SKM-1 (cell line): ENCODE measurements at regions not wholly inside any gene's neighbourhood (a gene's known extent, or its start where the extent isn't known, plus 50 kb on each side); places are given as distances from the start of the nearest gene placed in this dataset.

Experiments used
- DNase-seq: peaks from one replicate; lab custom pipeline; 2025; ENCODE audit not compliant: unreplicated experiment; lab: John Stamatoyannopoulos, UW

- no peak for DNase-seq
Observed at GRCh38 chr1:219993554-219994433, 52.5 kb downstream of the EPRS1 start.

GRCh38 chr1:219991919-219992318, 54.4 kb downstream of the EPRS1 start:
- DNase-seq, result no peak

DNA sequence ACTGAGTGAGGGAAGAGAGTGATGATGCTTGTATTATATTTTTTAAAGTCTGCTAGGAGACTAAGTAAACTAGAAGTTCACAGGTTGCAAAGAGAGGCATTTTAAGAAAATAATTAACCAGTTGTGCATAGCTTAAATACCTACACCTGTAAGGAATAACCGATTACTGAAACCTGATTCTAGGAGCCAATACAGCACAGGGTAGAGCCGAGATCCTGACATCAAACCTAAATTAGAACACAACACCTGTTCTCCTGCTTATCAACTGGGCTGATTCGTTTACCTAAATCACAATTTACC, 54.8 kb downstream of the EPRS1 start:
- no peak for DNase-seq

DNA sequence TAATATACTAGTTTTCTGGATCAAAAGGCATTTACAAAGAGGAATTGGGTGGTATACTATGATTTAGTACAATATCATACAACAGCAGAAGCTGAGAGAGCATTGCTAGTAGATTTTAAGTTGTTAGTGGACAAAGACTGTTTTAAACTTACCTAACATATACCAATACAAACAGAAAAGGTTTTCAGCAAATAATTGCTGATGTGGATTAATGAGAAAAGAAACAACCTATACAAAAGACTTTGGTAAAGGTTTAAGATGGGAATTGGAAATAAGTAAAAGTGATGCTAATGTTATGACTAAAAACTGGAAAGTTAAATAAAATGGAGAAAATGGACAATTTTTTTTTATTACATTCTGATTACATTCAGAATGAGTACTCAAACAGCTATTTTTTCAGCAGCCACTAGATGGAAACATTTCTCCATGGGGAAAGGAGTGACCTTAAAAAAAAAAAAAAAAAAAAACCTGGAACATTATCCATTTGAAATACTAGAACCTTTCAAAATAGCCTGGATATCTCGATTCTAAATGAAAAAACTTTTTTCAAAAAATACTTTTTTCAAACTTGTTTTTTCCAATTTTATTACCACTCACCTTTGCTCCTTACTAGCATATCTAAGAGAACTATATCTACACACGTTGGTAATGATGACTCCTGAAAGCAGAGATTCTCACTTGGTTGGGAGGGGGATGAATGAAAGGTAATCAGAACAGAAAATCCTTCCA, 55.4 kb downstream of the EPRS1 start:
- DNase-seq, result peak; percentile 23

DNA sequence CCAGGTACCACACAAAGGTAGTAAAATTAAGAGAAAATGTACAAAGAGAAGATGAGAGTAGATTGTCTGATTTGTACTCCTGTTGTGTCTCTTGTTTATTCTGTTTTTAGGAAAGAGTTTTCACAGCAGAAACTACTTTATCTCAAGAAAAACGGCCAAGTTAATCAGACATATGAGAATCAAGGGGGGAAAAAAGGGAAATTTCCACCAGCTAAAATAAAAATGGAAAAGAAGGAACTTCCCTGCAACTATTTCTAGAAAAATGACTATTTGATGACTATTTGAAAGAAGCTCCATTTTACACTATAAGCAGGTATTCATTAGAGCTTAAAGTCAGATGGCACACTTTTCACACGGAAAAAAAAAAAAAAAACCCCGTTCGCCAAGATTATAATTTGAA, 56.5 kb downstream of the EPRS1 start:
- no peak for DNase-seq

- no peak for DNase-seq
Observed at GRCh38 chr1:219988818-219989217, 57.5 kb downstream of the EPRS1 start.

GRCh38 chr1:219988387-219988786, 57.9 kb downstream of the EPRS1 start:
- DNase-seq, result no peak

DNA sequence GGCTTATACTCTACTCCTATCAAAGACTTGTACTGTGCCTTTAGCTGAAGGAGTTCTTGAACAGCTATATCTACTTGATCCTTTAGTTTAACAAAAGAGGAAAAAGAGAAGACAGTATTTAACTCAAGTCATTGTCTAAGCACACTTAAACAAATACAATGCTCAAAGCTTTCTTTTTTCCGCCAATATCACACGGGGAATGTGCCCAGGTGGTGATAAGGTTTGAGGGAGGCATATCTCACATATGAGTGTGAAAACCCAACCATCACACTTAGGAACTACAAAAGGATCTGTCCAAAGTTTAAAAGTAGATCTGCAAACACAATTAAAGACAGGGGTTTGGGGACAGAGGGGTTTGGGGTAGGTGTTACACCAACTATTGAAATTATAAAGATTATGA, 59.0 kb upstream of the SLC30A10 start:
- DNase-seq, result no peak

GRCh38 chr1:219985169-219985568, 56.8 kb upstream of the SLC30A10 start:
- no peak for DNase-seq
